M059J (cell line): ENCODE measurements at regions not wholly inside any gene's neighbourhood (a gene's known extent, or its start where the extent isn't known, plus 50 kb on each side); places are given as distances from the start of the nearest gene placed in this dataset.
A peak's percentile ranks its signal among the peaks of the same experiment; 100 is the strongest.
"Not testable (repeated sequence)": the region's sequence is repeated elsewhere in the genome, so short reads cannot be mapped to it uniquely, and the experiment has no call there.

Source experiments
- DNase-seq: peaks from one replicate; pipeline ENCODE4 v3.0.0-alpha.2; 2012; ENCODE audit warnings: low read depth

GRCh38 chr3:22381564-22381963 lies 630.6 kb upstream of the ZNF385D start:
- DNase-seq: not testable (repeated sequence)

GRCh38 chr3:22383285-22383684 lies 632.3 kb upstream of the ZNF385D start:
- DNase-seq: no peak

- no peak for DNase-seq
Observed at GRCh38 chr3:22386107-22386506, 635.1 kb upstream of the ZNF385D start.

- no peak for DNase-seq
Observed at GRCh38 chr3:22392286-22392685, 641.3 kb upstream of the ZNF385D start.

GRCh38 chr3:22392859-22393258 lies 641.8 kb upstream of the ZNF385D start:
- DNase-seq: no peak

DNA sequence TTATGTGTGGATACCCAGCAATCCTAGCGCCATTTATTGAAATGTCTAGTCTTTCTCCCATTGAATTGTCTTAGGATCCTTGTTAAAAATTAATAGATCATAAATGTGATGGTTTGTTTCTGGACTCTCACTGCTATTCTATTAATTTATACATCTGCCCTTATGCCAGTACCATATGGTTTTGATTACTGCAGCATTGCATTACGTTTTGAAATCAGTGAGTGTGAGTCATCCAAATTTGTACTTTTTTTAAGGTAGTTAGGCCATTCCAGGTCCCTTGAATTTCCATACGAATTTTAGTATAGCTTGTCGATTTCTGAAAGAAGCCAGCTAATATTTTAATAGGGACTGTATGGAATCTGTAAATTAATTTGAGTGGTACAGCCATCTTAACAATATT lies 648.6 kb upstream of the ZNF385D start:
- no peak for DNase-seq

GRCh38 chr3:22401499-22401898 lies 650.5 kb upstream of the ZNF385D start:
- no peak for DNase-seq

DNA sequence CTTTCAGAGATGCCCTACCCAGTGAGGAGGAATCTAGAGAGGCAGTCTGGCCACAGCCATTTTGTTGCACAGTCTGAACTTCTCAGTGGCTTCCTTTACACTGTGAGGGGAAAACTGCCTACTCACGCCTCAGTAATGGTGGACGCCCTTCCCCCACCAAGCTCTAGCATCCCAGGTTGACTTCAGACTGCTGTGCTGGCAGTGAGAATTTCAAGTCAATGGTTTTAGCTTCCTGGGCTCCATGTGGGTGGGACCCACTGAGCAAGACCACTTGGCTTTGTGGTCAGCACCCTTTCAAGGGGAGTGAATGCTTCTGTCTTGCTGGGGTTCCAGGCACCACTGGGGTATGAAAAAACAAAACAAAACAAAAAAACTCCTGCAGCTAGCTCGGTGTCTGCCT lies 663.2 kb upstream of the ZNF385D start:
- DNase-seq: no peak

DNA sequence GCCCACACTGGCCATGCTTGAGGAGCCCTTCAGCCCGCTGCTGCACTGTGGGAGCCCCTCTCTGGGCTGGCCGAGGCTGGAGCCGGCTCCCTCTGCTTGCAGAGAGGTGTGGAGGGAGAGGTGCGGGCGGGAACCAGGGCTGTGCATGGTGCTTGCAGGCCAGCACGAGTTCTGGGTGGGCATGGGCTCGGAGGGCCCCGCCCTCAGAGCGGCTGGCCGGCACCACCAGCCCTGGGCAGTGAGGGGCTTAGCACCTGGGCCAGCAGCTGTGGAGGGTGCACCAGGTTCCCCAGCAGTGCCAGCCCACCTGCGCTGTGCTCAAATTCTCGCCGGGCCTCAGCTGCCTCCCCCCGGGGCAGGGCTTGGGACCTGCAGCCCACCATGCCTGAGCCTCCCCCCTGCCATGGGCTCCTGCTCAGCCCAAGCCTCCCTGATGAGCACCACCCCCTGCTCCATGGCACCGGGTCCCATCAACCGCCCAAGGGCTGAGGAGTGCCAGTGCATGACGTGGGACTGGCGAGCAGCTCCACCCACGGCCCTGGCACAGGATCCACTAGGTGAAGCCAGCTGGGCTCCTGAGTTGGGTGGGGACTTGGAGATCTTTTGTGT lies 665.9 kb upstream of the ZNF385D start:
- DNase-seq: not testable (repeated sequence)

- DNase-seq: no peak
Observed at GRCh38 chr3:22419261-22419660, 668.3 kb upstream of the ZNF385D start.

- no peak for DNase-seq
Observed at GRCh38 chr3:22421589-22421988, 670.6 kb upstream of the ZNF385D start.

- no peak for DNase-seq
Observed at GRCh38 chr3:22431334-22431733, 680.3 kb upstream of the ZNF385D start.

GRCh38 chr3:22439626-22440025 lies 688.6 kb upstream of the ZNF385D start:
- no peak for DNase-seq

GRCh38 chr3:22441711-22442110 lies 690.7 kb upstream of the ZNF385D start:
- no peak for DNase-seq

DNA sequence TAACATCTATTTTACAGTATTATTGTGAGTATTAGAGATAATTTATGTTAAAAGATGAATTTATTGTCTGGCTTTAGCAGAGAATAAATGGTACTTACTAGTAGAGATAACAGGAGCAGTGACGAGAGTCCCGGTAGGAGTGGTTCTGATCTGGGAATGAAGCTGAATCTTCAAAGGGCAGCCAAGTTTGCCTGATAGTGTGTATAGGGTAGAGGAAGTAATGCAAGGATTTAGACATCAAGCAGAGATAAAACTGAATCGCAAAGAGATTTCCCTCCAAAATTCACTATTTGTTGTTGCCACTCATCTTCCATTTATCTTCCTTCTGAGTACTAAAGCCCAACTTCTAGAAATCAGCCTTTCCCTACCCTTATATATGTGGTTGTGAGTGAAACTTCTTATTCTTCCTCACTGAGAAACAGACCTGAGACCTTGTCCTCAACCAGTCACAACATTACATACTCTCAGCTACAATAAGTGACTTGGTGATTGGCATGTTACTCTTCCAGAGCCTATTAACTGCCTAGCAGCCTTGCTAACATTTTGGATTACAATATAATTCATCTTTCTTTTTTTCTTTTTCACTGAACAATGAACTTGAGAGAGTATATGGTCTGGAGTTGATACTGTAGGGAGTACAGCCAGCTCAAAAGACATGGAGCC lies 692.7 kb upstream of the ZNF385D start:
- DNase-seq: no peak

DNA sequence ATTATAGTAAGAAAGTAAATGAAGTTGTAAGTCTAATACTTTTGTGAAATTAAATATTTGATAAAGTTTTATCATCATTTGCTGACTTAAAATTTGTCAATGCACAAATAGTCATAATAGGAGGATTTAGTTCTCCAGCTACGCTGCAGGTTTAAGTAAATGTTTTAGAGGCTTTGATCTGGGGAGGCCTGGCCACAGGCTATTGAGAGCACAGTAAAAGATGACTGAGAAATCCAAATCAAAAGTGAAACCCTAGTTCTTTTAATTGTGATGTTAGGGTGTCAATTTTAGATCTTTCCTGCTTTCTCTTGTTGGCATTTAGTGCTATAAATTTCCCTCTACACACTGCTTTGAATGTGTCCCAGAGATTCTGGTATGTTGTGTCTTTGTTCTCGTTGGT lies 694.3 kb upstream of the ZNF385D start:
- not testable (repeated sequence) for DNase-seq

DNA sequence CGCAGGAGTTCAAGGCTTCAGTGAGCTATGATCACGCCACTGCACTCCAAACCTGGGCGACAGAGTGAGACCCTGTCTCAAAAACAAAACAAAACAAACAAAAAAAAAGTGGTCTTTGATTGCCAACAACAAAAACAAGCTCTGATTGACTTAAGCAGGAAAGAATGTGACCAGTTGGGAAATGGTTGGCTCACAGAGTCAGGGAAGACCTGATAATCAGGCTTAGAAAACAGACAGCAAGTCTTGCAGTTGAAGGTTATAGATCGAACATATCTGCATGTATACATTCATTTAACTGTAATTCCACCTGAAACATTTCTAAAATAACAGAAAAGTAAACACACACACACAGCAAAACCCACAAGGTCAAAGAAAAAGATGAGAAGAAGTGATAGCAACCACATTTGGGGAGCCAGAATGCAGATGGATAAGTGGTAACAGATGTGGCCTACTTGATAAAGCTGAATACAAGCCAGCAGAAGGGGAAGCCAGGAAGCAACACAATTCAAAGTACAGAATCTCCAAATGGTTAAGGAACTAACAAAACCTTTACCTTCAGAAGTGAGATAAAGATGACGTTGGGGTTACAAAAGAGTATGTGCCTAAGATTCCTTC lies 699.9 kb upstream of the ZNF385D start:
- DNase-seq: peak; percentile 1

DNA sequence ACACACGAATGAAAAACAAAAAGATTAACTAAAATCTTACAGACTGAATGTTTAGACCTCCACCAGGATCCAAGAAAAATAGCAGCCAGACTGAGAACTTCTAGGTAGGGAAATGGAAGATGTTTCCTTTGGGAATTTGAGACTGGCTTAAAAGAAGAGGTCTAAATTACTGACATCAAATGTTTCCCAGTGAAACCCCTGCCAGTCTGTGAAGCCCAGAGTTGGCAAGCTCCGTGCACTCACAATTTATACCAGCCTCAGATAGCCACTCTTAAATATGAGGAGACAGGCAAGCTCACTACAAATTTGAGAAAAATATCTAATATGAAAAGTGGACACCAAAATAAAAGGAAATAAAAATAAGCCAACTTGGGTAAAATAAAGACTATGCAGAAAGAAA lies 700.5 kb upstream of the ZNF385D start:
- DNase-seq: no peak

GRCh38 chr3:22453906-22454535 lies 703.0 kb upstream of the ZNF385D start:
- DNase-seq: no peak

DNA sequence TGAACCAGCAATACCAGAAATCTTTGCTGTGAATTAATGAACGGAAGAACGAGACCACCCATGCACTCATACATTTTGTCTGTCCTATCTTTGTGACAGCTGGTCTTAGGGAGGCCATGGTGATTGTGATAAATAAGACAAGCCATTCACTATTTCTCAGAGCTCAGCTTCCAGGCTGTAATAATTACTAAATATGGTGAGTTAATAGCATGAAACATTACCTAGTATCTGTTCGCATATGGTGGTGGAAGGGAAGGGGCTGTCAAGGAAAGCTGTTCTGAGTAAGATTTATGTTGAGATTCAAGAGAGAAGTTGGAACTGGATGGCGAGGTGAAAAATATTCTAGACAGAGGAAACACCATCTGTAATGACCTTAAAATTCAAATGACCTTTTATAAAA lies 719.0 kb upstream of the ZNF385D start:
- no peak for DNase-seq

DNA sequence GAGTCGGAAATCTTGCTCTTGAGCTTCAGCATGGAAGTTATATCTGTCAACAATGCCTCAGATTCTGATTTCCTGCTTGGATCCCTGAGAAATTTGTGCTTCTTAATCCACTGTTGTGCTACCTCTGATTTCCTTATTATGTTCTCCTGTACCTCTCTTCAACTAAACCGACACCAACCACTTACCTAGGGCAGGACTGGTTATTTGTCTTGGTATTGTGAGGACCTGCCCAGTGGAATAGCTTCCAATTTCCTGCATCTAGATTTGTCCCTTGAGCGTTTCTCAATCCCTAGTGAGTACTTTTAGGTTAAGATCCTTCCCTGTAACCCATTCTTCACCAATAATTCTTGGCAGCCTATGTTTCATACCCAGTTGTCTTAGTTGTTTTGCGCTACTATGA lies 720.5 kb upstream of the ZNF385D start:
- DNase-seq: no peak

GRCh38 chr3:22474706-22475445 lies 723.9 kb upstream of the ZNF385D start:
- DNase-seq: peak; percentile 82
